Hepatocyte (in vitro differentiated cells): ENCODE measurements at regions not wholly inside any gene's neighbourhood (a gene's known extent, or its start where the extent isn't known, plus 50 kb on each side); places are given as distances from the start of the nearest gene placed in this dataset.

ENCODE experiments used
- DNase-seq: peaks from one replicate; pipeline ENCODE4 v3.0.0-alpha.2; 2016; ENCODE audit warnings: low spot score
- H2AFZ ChIP-seq: fragments of 200-600 bp; sonication (generic); 2 replicates; pipeline ENCODE4 v1.6.0; 2016; ENCODE audit warnings: antibody characterized with exemption, mild to moderate bottlenecking
- H3K27ac ChIP-seq: fragments of 200-600 bp; sonication (generic); 2 replicates; pipeline ENCODE4 v1.5.1; 2016; ENCODE audit warnings: mild to moderate bottlenecking
- H3K27me3 ChIP-seq: fragments of 200-600 bp; sonication (generic); 2 replicates; pipeline ENCODE4 v1.6.1; 2016
- H3K36me3 ChIP-seq: fragments of 200-600 bp; sonication (generic); replicated peaks from 2 replicates; pipeline ENCODE4 v1.5.1; 2016; ENCODE audit warnings: low read depth; ENCODE audit not compliant: insufficient read depth
- H3K4me1 ChIP-seq: fragments of 200-600 bp; sonication (generic); 2 replicates; pipeline ENCODE4 v1.5.1; 2016; ENCODE audit warnings: mild to moderate bottlenecking, moderate library complexity; ENCODE audit not compliant: insufficient read depth
- H3K4me2 ChIP-seq: fragments of 200-600 bp; sonication (generic); 2 replicates; pipeline ENCODE4 v1.6.0; 2016
- H3K4me3 ChIP-seq: fragments of 200-600 bp; sonication (generic); 2 replicates; pipeline ENCODE4 v1.5.1; 2016; ENCODE audit warnings: mild to moderate bottlenecking
- H3K79me2 ChIP-seq: fragments of 200-600 bp; sonication (generic); 2 replicates; pipeline ENCODE4 v1.6.0; 2017; ENCODE audit warnings: mild to moderate bottlenecking
- H3K9me2 ChIP-seq: fragments of 200-600 bp; sonication (generic); replicated peaks from 2 replicates; pipeline ENCODE4 v1.6.0; 2017; ENCODE audit warnings: mild to moderate bottlenecking; ENCODE audit not compliant: insufficient read depth
- H3K9me3 ChIP-seq: fragments of 200-600 bp; sonication (generic); 2 replicates; pipeline ENCODE4 v1.5.1; 2016; ENCODE audit warnings: low read depth, mild to moderate bottlenecking
- H4K20me1 ChIP-seq: fragments of 200-600 bp; sonication (generic); 2 replicates; pipeline ENCODE4 v1.6.0; 2016; ENCODE audit warnings: mild to moderate bottlenecking; ENCODE audit not compliant: insufficient read depth, poor library complexity, severe bottlenecking
- CTCF ChIP-seq: fragments of 200-600 bp; sonication (generic); IDR thresholded peaks from 2 replicates; pipeline ENCODE4 v1.5.1; 2016; ENCODE audit warnings: antibody characterized with exemption, mild to moderate bottlenecking; ENCODE audit not compliant: poor library complexity
- EZH2 ChIP-seq: fragments of 200-600 bp; sonication (generic); IDR thresholded peaks from 2 replicates; pipeline ENCODE4 v1.6.1; 2016; ENCODE audit warnings: antibody characterized with exemption, mild to moderate bottlenecking, borderline replicate concordance
- EZH2phosphoT487 ChIP-seq: fragments of 200-600 bp; sonication (generic); IDR thresholded peaks from one replicate; pipeline ENCODE4 v1.6.1; 2018; ENCODE audit warnings: antibody characterized with exemption, mild to moderate bottlenecking, low read depth, moderate library complexity; ENCODE audit not compliant: unreplicated experiment, severe bottlenecking
- WGBS: methylation state at CpG from one replicate; pipeline ENCODE4 v1.1.6; 2016; ENCODE audit warnings: low lambda C conversion rate; ENCODE audit errors: missing lambda C conversion rate; 5-methylcytosine and 5-hydroxymethylcytosine counted together

- Histone ChIP-seq H3K9me2 (no peaks in the 10 kb centered on the region), H3K27me3 (no peaks in the 10 kb centered on the region), H2AFZ (no peak overlapping the region), H3K4me1 (no peaks in the 10 kb centered on the region), H3K9me3 (no peaks in the 10 kb centered on the region), H3K4me2 (no peak overlapping the region), H3K36me3 (no peaks in the 10 kb centered on the region), H3K27ac (no peak overlapping the region), H4K20me1 (no peaks in the 10 kb centered on the region), H3K79me2 (no peaks in the 10 kb centered on the region), H3K4me3 (no peak overlapping the region)
- WGBS = 85% methylated on average over 1 of the region's 1 CpG
- TF ChIP-seq CTCF (no peak), EZH2phosphoT487 (no peak), EZH2 (no peak)
- no peak for DNase-seq
Observed at GRCh38 chr1:69506721-69507120, 61.0 kb upstream of the LRRC7 start.

- no peak overlapping the region for H3K27ac ChIP-seq
- no peaks in the 10 kb centered on the region for H3K4me1 ChIP-seq
- no peaks in the 10 kb centered on the region for H3K36me3 ChIP-seq
- no peaks in the 10 kb centered on the region for H3K79me2 ChIP-seq
- no peak for DNase-seq
- H3K9me2 ChIP-seq = no peaks in the 10 kb centered on the region
- no peak overlapping the region for H2AFZ ChIP-seq
- no peak overlapping the region for H3K4me2 ChIP-seq
- WGBS = 91% methylated on average over 1 of the region's 1 CpG
- H3K4me3 ChIP-seq = no peak overlapping the region
- H3K9me3 ChIP-seq = no peaks in the 10 kb centered on the region
- H4K20me1 ChIP-seq = no peaks in the 10 kb centered on the region
- no peaks in the 10 kb centered on the region for H3K27me3 ChIP-seq
- no peak for TF ChIP-seq CTCF
- TF ChIP-seq EZH2 = no peak
- TF ChIP-seq EZH2phosphoT487 = no peak
Observed at GRCh38 chr1:69510026-69510425, 57.7 kb upstream of the LRRC7 start.

- Histone ChIP-seq H3K36me3 (no peaks in the 10 kb centered on the region), H3K9me3 (no peaks in the 10 kb centered on the region), H3K4me1 (no peaks in the 10 kb centered on the region), H3K4me3 (no peak overlapping the region), H3K27me3 (no peaks in the 10 kb centered on the region), H3K4me2 (no peak overlapping the region), H4K20me1 (no peaks in the 10 kb centered on the region), H3K27ac (no peak overlapping the region), H3K9me2 (no peaks in the 10 kb centered on the region), H3K79me2 (no peaks in the 10 kb centered on the region), H2AFZ (no peak overlapping the region)
- TF ChIP-seq CTCF = no peak
- TF ChIP-seq EZH2 = no peak
- TF ChIP-seq EZH2phosphoT487 = no peak
- 67% methylated on average over 1 of the region's 1 CpG for WGBS
- no peak for DNase-seq
Observed at GRCh38 chr1:69511426-69512192, 56.1 kb upstream of the LRRC7 start.
